ENCODE measurements at regions not wholly inside any gene's neighbourhood (a gene's known extent, or its start where the extent isn't known, plus 50 kb on each side); places are given as distances from the start of the nearest gene placed in this dataset.

GRCh38 chr21:35116777-35117176 is 67.7 kb upstream of the RUNX1 start:
- H3K4me1 ChIP-seq (ENCODE audit: control insufficient read depth in 1 of 2, insufficient read depth in 2 of 2, low read depth in 1 of 2, low read length in 1 of 2): no peaks in the 10 kb centered on the region
- H3K9ac ChIP-seq: no peak overlapping the region
- H4K20me1 ChIP-seq (ENCODE audit: insufficient read depth): no peaks in the 10 kb centered on the region
- H3K9me3 ChIP-seq: no peaks in the 10 kb centered on the region
- no peaks in the 10 kb centered on the region for H3F3A ChIP-seq (replicated peaks; ENCODE audit: insufficient read depth)
- ChIA-PET CTCF (no interaction called here), POLR2A (no interaction called here)
- H3K79me2 ChIP-seq (ENCODE audit: insufficient read depth): no peaks in the 10 kb centered on the region
- H3K4me3 ChIP-seq (ENCODE audit: low read depth in 2 of 2, low read length in 1 of 2): no peak overlapping the region
- no peak overlapping the region for H2AFZ ChIP-seq (ENCODE audit: low read depth)
- H3K36me3 ChIP-seq (replicated peaks in 1 of 2; ENCODE audit: control insufficient read depth in 1 of 2, insufficient read depth in 2 of 2, low read length in 1 of 2): no peaks in the 10 kb centered on the region
- no peak for DNase-seq
- TF ChIP-seq NFIC (IDR thresholded peaks at IDR 0.05; ENCODE audit: borderline replicate concordance): no peak
- no peaks in the 10 kb centered on the region for H3K9me2 ChIP-seq
- no peak overlapping the region for H3K4me2 ChIP-seq
- no peak overlapping the region for H3K27ac ChIP-seq (ENCODE audit: low read depth in 2 of 2, low read length in 1 of 2)
- no peaks in the 10 kb centered on the region for H3K27me3 ChIP-seq (ENCODE audit: insufficient read depth)
- 91% methylated on average over 2 of the region's 2 CpGs for WGBS (ENCODE audit: low lambda C conversion rate)

DNA sequence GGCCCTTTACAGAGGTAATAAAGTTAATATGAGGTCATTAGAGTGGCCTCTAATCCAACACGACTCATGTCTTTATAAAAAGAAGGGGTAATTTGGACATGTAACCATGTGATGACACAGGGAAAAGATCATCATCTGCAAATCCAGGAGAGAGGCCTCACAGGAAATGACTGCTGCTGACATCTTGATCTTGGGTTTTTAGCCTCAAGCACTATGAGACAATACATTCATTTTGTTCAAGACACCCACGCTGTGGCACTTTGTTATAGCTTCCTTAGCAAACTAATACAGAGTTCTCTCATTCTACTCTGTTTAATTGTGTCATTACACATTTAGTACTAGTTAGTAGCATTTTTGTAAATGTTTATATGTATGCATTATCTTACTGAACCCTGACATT is 64.0 kb upstream of the RUNX1 start:
- no peak overlapping the region for H2AFZ ChIP-seq (ENCODE audit: low read depth)
- H3K4me1 ChIP-seq (ENCODE audit: control insufficient read depth in 1 of 2, insufficient read depth in 2 of 2, low read depth in 1 of 2, low read length in 1 of 2): no peaks in the 10 kb centered on the region
- H3K4me2 ChIP-seq: no peak overlapping the region
- no peaks in the 10 kb centered on the region for H3K79me2 ChIP-seq (ENCODE audit: insufficient read depth)
- CTCF ChIA-PET: no interaction called here
- H3K9ac ChIP-seq: no peak overlapping the region
- no peaks in the 10 kb centered on the region for H3K36me3 ChIP-seq (replicated peaks in 1 of 2; ENCODE audit: control insufficient read depth in 1 of 2, insufficient read depth in 2 of 2, low read length in 1 of 2)
- H3K27me3 ChIP-seq (ENCODE audit: insufficient read depth): no peaks in the 10 kb centered on the region
- 50% methylated on average over 2 of the region's 2 CpGs for WGBS (ENCODE audit: low lambda C conversion rate)
- POLR2A ChIA-PET: no interaction called here
- H3K4me3 ChIP-seq (ENCODE audit: low read depth in 2 of 2, low read length in 1 of 2): no peak overlapping the region
- H4K20me1 ChIP-seq (ENCODE audit: insufficient read depth): no peaks in the 10 kb centered on the region
- TF ChIP-seq RFX5 (IDR thresholded peaks at IDR 0.05; ENCODE audit: low read length): no peak
- no peak for TF ChIP-seq SIN3A (IDR thresholded peaks at IDR 0.05; ENCODE audit: borderline replicate concordance, low read depth, low read length)
- TF ChIP-seq, protein P1, sequence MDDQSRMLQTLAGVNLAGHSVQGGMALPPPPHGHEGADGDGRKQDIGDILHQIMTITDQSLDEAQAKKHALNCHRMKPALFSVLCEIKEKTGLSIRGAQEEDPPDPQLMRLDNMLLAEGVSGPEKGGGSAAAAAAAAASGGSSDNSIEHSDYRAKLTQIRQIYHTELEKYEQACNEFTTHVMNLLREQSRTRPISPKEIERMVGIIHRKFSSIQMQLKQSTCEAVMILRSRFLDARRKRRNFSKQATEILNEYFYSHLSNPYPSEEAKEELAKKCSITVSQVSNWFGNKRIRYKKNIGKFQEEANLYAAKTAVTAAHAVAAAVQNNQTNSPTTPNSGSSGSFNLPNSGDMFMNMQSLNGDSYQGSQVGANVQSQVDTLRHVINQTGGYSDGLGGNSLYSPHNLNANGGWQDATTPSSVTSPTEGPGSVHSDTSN (IDR thresholded peaks at IDR 0.05): no peak
- TF ChIP-seq, protein P2, sequence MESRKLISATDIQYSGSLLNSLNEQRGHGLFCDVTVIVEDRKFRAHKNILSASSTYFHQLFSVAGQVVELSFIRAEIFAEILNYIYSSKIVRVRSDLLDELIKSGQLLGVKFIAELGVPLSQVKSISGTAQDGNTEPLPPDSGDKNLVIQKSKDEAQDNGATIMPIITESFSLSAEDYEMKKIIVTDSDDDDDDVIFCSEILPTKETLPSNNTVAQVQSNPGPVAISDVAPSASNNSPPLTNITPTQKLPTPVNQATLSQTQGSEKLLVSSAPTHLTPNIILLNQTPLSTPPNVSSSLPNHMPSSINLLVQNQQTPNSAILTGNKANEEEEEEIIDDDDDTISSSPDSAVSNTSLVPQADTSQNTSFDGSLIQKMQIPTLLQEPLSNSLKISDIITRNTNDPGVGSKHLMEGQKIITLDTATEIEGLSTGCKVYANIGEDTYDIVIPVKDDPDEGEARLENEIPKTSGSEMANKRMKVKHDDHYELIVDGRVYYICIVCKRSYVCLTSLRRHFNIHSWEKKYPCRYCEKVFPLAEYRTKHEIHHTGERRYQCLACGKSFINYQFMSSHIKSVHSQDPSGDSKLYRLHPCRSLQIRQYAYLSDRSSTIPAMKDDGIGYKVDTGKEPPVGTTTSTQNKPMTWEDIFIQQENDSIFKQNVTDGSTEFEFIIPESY (IDR thresholded peaks at IDR 0.05; ENCODE audit: borderline replicate concordance, low read depth): no peak
- TF ChIP-seq, protein P3, sequence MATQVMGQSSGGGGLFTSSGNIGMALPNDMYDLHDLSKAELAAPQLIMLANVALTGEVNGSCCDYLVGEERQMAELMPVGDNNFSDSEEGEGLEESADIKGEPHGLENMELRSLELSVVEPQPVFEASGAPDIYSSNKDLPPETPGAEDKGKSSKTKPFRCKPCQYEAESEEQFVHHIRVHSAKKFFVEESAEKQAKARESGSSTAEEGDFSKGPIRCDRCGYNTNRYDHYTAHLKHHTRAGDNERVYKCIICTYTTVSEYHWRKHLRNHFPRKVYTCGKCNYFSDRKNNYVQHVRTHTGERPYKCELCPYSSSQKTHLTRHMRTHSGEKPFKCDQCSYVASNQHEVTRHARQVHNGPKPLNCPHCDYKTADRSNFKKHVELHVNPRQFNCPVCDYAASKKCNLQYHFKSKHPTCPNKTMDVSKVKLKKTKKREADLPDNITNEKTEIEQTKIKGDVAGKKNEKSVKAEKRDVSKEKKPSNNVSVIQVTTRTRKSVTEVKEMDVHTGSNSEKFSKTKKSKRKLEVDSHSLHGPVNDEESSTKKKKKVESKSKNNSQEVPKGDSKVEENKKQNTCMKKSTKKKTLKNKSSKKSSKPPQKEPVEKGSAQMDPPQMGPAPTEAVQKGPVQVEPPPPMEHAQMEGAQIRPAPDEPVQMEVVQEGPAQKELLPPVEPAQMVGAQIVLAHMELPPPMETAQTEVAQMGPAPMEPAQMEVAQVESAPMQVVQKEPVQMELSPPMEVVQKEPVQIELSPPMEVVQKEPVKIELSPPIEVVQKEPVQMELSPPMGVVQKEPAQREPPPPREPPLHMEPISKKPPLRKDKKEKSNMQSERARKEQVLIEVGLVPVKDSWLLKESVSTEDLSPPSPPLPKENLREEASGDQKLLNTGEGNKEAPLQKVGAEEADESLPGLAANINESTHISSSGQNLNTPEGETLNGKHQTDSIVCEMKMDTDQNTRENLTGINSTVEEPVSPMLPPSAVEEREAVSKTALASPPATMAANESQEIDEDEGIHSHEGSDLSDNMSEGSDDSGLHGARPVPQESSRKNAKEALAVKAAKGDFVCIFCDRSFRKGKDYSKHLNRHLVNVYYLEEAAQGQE (IDR thresholded peaks at IDR 0.05; ENCODE audit: low read depth, low read length): no peak
- TF ChIP-seq ELF1 (IDR thresholded peaks at IDR 0.05): no peak
- no peak for TF ChIP-seq RCOR1 (IDR thresholded peaks at IDR 0.05; ENCODE audit: low read length)
- no peak for TF ChIP-seq MXI1 (IDR thresholded peaks at IDR 0.05; ENCODE audit: low read depth, low read length)
- TF ChIP-seq MAX (IDR thresholded peaks at IDR 0.05; ENCODE audit: low read depth): no peak
- TF ChIP-seq TCF12 (IDR thresholded peaks at IDR 0.05): no peak
- no peak for TF ChIP-seq FOXJ3 (CRISPR knock-in tag; IDR thresholded peaks at IDR 0.05)
- TF ChIP-seq JUND (IDR thresholded peaks at IDR 0.05): no peak
- no peak for TF ChIP-seq YY1 (IDR thresholded peaks at IDR 0.05; ENCODE audit: low read depth)
- TF ChIP-seq EP300 (IDR thresholded peaks at IDR 0.05; ENCODE audit: borderline replicate concordance in 1 of 2, low read depth in 1 of 2, low read length in 1 of 2): no peak
- DNase-seq: no peak
- no peak overlapping the region for H3K27ac ChIP-seq (ENCODE audit: low read depth in 2 of 2, low read length in 1 of 2)
- no peaks in the 10 kb centered on the region for H3K9me3 ChIP-seq
- H3K9me2 ChIP-seq: no peaks in the 10 kb centered on the region
- H3F3A ChIP-seq (replicated peaks; ENCODE audit: insufficient read depth): no peaks in the 10 kb centered on the region

All from SK-N-SH (cell line).